ENCODE measurements at regions not wholly inside any gene's neighbourhood (a gene's known extent, or its start where the extent isn't known, plus 50 kb on each side); places are given as distances from the start of the nearest gene placed in this dataset.

DNA sequence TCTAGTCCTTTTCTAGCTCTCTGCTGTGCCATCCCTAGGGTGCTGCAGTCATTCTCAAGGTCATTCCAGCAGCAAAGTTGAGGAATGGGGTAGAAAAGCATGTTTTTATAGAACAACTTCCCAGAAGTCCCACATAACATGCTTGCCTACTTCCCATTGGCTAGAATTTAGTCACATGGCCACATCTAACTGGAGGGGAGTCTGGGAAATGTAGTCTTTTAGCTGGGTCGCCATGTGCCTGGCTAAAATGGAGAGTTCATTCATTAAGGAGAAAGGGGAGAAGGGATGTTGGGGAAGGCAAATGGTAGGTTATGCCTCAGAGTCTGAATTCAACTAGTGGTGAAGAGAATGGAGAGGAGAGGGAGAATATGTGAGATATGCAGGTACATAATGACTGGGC is 85.7 kb downstream of the SLC4A3 start:
- ATAC-seq (replicated peaks; ENCODE audit: extremely low read depth, poor library complexity, severe bottlenecking) (no peak), DNase-seq (ENCODE audit: low spot score in 2 of 2) (no peak)
- Mint-ChIP-seq H3K4me3 (no peak overlapping the region), H3K9me3 (peaks cover 5% of the 10 kb centered on the region), H3K36me3 (ENCODE audit: insufficient read depth) (no peaks in the 10 kb centered on the region), H3K27ac (ENCODE audit: low read depth) (no peak overlapping the region), H3K27me3 (peaks cover 71% of the 10 kb centered on the region), H3K4me1 (no peaks in the 10 kb centered on the region)

DNA sequence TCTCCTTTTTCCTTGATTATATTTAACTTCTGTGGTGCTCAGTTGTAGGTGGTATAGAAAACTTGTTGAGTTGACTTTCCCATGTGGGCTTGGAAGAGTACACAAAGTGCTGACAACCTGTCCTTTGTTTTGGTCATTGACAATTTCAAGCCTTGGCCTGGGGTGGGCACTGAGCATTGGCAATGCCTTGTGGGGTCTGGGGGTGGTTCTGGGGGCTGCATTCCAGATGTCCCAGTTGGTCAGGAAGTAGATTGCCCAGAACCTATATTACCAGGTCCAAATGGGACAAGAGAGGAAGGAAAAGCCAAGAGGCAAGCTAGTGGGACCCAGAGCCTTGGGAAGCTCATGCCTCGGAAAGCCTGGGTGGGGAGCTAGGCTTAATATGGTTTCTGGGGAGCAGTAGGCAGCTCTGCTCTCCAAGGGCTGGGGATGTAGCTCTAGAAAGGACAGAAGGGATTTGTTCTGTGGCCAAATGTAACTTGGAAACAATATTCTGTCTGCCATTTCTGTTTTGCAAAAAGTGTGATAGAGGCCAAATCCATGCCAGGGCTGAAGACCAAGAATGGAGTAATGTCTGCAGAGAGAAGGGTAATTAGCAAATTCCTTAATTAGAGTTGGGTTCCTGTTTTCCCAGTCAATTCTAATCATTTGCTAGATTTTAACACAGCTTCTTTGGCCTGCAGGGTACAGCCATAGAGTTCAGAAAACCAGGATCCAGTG is 87.4 kb downstream of the SLC4A3 start:
- DNase-seq (ENCODE audit: low spot score in 2 of 2): no peak
- Mint-ChIP-seq H3K9me3 (peaks cover 5% of the 10 kb centered on the region), H3K4me1 (no peaks in the 10 kb centered on the region), H3K4me3 (no peak overlapping the region), H3K36me3 (ENCODE audit: insufficient read depth) (no peaks in the 10 kb centered on the region), H3K27ac (ENCODE audit: low read depth) (no peak overlapping the region), H3K27me3 (peaks cover 78% of the 10 kb centered on the region)
- ATAC-seq (replicated peaks; ENCODE audit: extremely low read depth, poor library complexity, severe bottlenecking): no peak

DNA sequence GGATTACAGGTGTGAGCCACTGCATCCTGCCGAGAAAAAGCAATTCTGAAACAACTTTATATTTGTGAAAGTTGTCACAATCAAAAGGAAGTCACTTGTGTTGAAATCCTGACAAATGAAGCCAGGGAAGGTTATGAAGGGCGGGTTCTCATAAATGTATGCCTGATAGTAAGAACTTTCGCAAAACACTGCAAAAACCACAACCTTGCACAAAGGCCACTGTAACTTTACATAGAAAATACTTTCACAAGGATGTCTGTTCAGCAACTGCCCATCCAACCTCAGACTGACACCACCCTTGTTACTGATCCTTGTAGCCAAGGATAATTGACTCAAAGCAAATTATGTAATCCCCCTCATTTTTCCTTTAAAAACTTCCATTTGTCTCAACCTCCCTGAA is 90.6 kb downstream of the SLC4A3 start:
- Mint-ChIP-seq H3K4me3 (no peak overlapping the region), H3K27me3 (peaks cover 63% of the 10 kb centered on the region), H3K27ac (ENCODE audit: low read depth) (no peak overlapping the region), H3K9me3 (no peaks in the 10 kb centered on the region), H3K36me3 (ENCODE audit: insufficient read depth) (no peaks in the 10 kb centered on the region), H3K4me1 (no peaks in the 10 kb centered on the region)
- ATAC-seq (replicated peaks; ENCODE audit: extremely low read depth, poor library complexity, severe bottlenecking) (no peak), DNase-seq (ENCODE audit: low spot score in 2 of 2) (no peak)

DNA sequence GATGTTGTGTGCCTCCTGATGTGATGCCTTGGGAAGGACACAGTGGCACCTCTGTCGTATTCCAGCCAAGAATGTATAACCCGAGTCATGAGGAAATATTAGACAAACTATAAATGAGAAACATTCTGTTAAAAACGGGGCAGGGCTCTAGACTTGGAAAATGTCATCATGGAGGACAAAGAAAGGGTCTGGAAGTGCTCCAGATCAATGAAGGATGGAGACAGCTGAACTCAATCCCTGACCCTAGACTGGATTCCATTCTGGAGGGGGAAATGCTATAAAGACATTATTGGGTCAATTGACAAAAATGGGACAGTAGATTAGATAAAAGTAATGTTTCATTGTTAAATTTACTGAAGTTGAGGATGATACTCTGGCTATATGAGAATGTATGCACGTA is 92.1 kb downstream of the SLC4A3 start:
- ATAC-seq (replicated peaks; ENCODE audit: extremely low read depth, poor library complexity, severe bottlenecking) (no peak), DNase-seq (ENCODE audit: low spot score in 2 of 2) (no peak)
- Mint-ChIP-seq H3K9me3 (no peaks in the 10 kb centered on the region), H3K27me3 (peaks cover 48% of the 10 kb centered on the region), H3K36me3 (ENCODE audit: insufficient read depth) (no peaks in the 10 kb centered on the region), H3K27ac (ENCODE audit: low read depth) (no peak overlapping the region), H3K4me3 (no peak overlapping the region), H3K4me1 (no peaks in the 10 kb centered on the region)

DNA sequence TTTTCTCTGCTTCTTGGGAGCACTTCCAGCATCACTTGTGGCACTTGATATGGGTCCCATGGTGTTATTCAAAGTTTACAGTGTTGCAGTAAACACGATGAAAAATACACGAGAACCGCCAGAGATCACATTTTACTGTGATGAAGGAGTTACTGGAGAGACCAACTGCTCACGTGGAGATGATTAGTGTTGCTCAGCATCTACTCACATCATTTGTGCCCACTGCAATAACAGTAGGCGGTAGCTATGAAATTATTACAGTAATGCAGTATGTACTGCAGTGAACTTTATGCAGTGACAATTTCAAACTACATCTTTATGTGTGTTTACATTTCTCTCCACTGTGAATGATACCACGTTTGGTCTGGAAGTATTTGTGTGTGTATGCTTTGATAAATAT is 93.5 kb downstream of the SLC4A3 start:
- DNase-seq (ENCODE audit: low spot score in 2 of 2): no peak
- no peak for ATAC-seq (replicated peaks; ENCODE audit: extremely low read depth, poor library complexity, severe bottlenecking)
- Mint-ChIP-seq H3K36me3 (ENCODE audit: insufficient read depth) (no peaks in the 10 kb centered on the region), H3K27ac (ENCODE audit: low read depth) (no peak overlapping the region), H3K4me3 (no peak overlapping the region), H3K9me3 (no peaks in the 10 kb centered on the region), H3K27me3 (peaks cover 53% of the 10 kb centered on the region), H3K4me1 (no peaks in the 10 kb centered on the region)

DNA sequence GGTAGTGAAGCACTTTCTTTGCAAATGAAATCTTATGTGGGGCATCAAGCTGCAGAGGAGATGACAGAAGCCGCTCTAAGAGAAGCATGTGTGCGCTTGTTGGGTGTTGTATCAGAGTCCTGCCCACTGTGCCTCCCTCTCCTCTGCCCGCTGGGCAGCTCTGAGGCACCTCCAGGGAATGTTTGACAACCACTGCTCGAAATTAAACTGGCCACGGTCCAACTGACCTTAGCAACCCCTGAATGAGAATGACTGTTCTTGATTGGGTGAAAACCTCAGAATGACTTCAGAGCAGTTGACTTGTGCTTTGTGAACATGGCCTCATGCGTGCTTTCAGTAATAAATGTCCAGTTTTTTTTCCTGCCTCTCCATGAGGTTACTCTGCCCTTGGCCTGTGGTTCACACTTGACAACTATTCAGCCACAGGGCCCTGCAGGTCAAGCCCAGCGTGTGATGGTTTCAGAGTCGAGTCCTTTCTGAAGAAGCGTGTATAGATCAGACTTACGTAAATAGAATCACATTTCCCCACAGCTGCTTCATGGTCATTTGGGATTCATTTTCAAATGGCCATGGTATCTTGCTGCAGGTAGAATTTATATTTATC is 94.9 kb downstream of the SLC4A3 start:
- DNase-seq (ENCODE audit: low spot score in 2 of 2): no peak
- Mint-ChIP-seq H3K4me3 (no peak overlapping the region), H3K27ac (ENCODE audit: low read depth) (no peak overlapping the region), H3K4me1 (no peaks in the 10 kb centered on the region), H3K9me3 (no peaks in the 10 kb centered on the region), H3K36me3 (ENCODE audit: insufficient read depth) (no peaks in the 10 kb centered on the region), H3K27me3 (peaks cover 59% of the 10 kb centered on the region)
- no peak for ATAC-seq (replicated peaks; ENCODE audit: extremely low read depth, poor library complexity, severe bottlenecking)

DNA sequence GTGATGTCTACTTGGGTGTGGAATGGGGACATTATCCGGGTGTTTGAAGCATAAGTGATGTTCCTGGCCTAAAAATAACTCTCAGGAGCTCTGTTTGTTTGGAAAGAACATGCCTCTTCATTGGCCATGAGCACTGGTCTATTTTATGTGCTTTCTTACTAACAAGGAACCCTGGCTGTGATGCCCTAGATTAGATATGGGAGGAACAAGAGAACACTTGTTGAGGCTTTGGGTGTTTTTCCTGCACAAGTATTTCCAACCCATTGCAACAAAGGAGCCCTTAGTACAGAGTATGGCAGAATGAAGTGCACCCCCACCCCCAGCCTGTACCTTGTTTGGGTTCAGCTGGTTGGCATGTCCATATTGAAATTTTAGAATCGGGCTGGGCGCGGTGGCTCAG is 95.9 kb downstream of the SLC4A3 start:
- no peaks in the 10 kb centered on the region for H3K9me3 Mint-ChIP-seq
- H3K36me3 Mint-ChIP-seq (ENCODE audit: insufficient read depth): no peaks in the 10 kb centered on the region
- no peak for ATAC-seq (replicated peaks; ENCODE audit: extremely low read depth, poor library complexity, severe bottlenecking)
- no peak overlapping the region for H3K4me3 Mint-ChIP-seq
- DNase-seq (ENCODE audit: low spot score in 2 of 2): no peak
- H3K4me1 Mint-ChIP-seq: no peaks in the 10 kb centered on the region
- H3K27me3 Mint-ChIP-seq: peaks cover 54% of the 10 kb centered on the region
- no peak overlapping the region for H3K27ac Mint-ChIP-seq (ENCODE audit: low read depth)

DNA sequence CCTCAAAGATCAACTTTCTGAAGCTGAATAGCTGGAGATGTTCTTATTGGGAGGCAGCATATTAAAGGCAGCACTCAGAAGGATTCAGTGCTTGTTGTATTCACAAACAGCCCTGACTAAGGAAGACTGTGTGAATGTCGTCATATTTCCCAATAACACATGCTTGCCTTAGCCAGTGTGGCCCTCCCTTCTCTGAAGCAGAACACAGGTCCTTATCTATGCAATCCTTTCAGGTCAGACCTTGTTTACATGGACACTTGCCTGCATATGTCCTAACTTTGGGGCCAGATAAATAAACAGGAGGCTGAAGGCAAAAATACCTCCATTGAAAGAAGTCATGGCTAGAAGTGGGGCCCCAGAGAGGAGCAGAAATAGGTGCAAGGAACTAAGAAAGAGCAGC is 97.2 kb downstream of the SLC4A3 start:
- no peak for DNase-seq (ENCODE audit: low spot score in 2 of 2)
- H3K36me3 Mint-ChIP-seq (ENCODE audit: insufficient read depth): no peaks in the 10 kb centered on the region
- no peak overlapping the region for H3K27ac Mint-ChIP-seq (ENCODE audit: low read depth)
- ATAC-seq (replicated peaks; ENCODE audit: extremely low read depth, poor library complexity, severe bottlenecking): no peak
- H3K4me3 Mint-ChIP-seq: no peak overlapping the region
- H3K27me3 Mint-ChIP-seq: peaks cover 41% of the 10 kb centered on the region
- no peaks in the 10 kb centered on the region for H3K4me1 Mint-ChIP-seq
- H3K9me3 Mint-ChIP-seq: no peaks in the 10 kb centered on the region

DNA sequence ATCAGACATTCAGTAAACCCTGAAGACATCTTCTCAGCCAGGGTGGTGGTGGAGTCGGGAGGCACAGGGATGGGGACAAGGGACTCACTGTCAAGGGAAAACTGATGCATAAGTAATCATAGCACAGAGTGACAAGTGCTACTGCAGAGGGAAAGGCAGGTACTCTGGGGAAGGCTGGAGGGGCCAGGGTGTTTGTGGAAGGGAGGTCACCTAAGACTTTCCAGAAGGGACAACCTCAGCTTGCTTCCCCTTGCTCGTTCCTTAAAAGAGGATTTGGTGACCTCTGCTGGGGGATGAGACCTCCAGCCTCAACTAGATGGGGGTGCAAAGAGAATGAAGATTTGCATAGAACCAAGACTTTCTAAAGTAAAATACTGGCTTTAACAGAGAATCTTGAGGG is 99.5 kb downstream of the SLC4A3 start:
- no peaks in the 10 kb centered on the region for H3K36me3 Mint-ChIP-seq (ENCODE audit: insufficient read depth)
- H3K4me3 Mint-ChIP-seq: no peak overlapping the region
- ATAC-seq (replicated peaks; ENCODE audit: extremely low read depth, poor library complexity, severe bottlenecking) (no peak), DNase-seq (ENCODE audit: low spot score in 2 of 2) (no peak)
- no peaks in the 10 kb centered on the region for H3K9me3 Mint-ChIP-seq
- H3K27me3 Mint-ChIP-seq: peaks cover 40% of the 10 kb centered on the region
- H3K4me1 Mint-ChIP-seq: no peaks in the 10 kb centered on the region
- no peak overlapping the region for H3K27ac Mint-ChIP-seq (ENCODE audit: low read depth)

DNA sequence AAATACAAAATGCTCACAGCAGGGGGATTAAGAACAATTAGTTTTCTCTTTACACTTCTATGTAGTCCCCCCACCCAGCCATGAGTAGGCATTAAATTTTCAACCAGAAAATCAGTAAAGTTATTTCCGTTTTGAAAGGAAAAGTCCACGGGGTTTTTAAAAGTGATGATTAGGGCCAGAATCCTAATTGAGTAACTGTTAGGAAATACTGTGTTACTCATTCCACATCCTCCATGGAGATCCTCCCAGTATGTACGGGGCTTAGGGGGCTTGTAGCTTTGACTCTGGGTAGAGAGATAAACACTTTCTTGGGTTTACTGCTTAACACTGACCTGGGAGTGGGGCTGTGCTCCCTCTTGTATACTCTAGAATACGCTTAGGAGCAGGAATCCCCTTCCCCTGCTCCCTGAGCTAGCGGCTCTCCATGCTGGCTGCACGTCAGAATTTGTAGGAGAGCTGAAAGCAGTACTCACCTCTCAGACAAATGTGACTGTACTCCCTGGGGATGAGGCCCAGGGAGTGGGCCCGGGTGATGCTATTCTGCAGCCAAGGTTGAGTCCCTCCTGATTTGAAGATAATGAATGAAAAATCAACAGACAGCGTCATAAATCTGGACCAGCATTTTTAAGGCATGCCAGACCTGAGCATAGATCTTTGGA is 100.5 kb downstream of the SLC4A3 start:
- Mint-ChIP-seq H3K4me1 (no peaks in the 10 kb centered on the region), H3K4me3 (no peak overlapping the region), H3K27me3 (peaks cover 36% of the 10 kb centered on the region), H3K9me3 (no peaks in the 10 kb centered on the region), H3K27ac (ENCODE audit: low read depth) (no peak overlapping the region), H3K36me3 (ENCODE audit: insufficient read depth) (no peaks in the 10 kb centered on the region)
- DNase-seq (ENCODE audit: low spot score in 2 of 2) (no peak), ATAC-seq (replicated peaks; ENCODE audit: extremely low read depth, poor library complexity, severe bottlenecking) (no peak)

DNA sequence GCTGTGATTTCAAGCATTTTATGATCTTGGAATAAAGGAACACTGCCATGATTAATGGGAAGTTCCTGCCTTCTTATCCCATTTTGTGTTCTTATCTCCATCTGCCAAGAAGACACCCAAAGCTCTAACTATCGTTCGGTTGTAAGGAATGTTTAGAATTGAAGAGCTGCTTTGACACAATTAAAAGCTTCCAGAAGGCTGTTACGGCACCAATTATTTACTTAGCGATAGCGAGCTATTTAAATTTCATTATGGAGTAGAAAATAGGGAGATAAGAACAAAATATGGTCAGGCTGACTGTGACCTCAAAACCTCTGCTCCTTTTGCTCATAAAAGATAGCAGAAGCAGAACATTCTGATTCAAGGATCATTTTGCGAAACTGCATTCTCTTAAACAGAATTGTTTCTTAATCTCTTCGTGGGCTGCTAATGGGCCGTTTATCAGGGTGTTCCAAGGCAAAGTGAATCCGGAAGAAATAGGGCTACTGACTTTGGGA is 101.6 kb downstream of the SLC4A3 start:
- H3K27ac Mint-ChIP-seq (ENCODE audit: low read depth): no peak overlapping the region

DNA sequence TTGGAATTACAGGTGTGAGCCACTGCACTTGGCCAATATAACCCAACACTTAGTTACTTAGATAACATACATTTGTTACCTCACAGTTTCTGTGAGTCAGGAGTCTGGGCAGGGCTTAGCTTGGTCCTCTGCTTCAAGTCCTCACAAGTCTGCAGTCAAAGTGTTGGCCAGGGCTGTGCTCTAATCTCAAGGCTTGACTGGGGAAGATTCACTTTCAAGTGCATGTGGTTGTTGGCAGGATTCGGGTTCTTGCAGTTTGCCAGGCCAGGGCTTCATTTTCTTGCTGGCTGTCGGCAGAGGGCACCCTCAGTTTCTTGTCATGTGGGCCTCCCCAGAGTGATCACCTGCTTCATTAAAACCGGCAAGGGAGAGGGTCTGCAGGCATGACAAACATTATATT is 103.7 kb downstream of the SLC4A3 start:
- Mint-ChIP-seq H3K4me3 (no peak overlapping the region), H3K27ac (ENCODE audit: low read depth) (no peak overlapping the region), H3K36me3 (ENCODE audit: insufficient read depth) (no peaks in the 10 kb centered on the region), H3K9me3 (no peaks in the 10 kb centered on the region), H3K4me1 (no peaks in the 10 kb centered on the region), H3K27me3 (peaks cover 50% of the 10 kb centered on the region)
- DNase-seq (ENCODE audit: low spot score in 2 of 2): no peak
- ATAC-seq (replicated peaks; ENCODE audit: extremely low read depth, poor library complexity, severe bottlenecking): no peak

More for the DNA sequence above, 101.6 kb downstream of the SLC4A3 start:
- Mint-ChIP-seq H3K4me3 (no peak overlapping the region), H3K9me3 (no peaks in the 10 kb centered on the region), H3K36me3 (ENCODE audit: insufficient read depth) (no peaks in the 10 kb centered on the region), H3K27me3 (peaks cover 48% of the 10 kb centered on the region), H3K4me1 (no peaks in the 10 kb centered on the region)
- no peak for ATAC-seq (replicated peaks; ENCODE audit: extremely low read depth, poor library complexity, severe bottlenecking)
- DNase-seq (ENCODE audit: low spot score in 2 of 2): no peak

DNA sequence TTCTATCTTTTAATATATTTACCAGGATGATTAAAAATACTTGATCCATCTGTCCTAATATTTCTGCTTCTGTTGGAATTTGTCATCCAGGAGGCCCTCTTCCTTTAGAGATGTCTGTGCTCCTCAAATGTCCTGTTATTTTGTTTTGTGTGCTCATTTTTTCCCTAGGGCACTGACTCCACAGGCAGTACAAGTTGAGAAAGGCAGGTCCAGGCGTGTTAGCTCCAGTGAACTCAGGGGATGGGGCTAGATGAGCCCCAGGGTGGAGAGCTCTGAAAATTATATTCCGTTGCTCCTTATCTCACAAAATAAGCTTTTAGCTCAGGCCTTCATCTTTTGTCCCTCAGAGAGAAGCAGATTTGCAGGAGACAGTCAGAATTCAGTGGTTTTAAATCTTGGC is 105.7 kb downstream of the SLC4A3 start:
- no peak for DNase-seq (ENCODE audit: low spot score in 2 of 2)
- H3K27me3 Mint-ChIP-seq: peaks cover 53% of the 10 kb centered on the region
- ATAC-seq (replicated peaks; ENCODE audit: extremely low read depth, poor library complexity, severe bottlenecking): no peak
- no peaks in the 10 kb centered on the region for H3K9me3 Mint-ChIP-seq
- H3K4me3 Mint-ChIP-seq: no peak overlapping the region
- no peaks in the 10 kb centered on the region for H3K36me3 Mint-ChIP-seq (ENCODE audit: insufficient read depth)
- no peak overlapping the region for H3K27ac Mint-ChIP-seq (ENCODE audit: low read depth)
- H3K4me1 Mint-ChIP-seq: no peaks in the 10 kb centered on the region

Measured in central memory CD8-positive, alpha-beta T cell (primary cell).